HG02623 (cell line): ENCODE measurements at regions not wholly inside any gene's neighbourhood (a gene's known extent, or its start where the extent isn't known, plus 50 kb on each side); places are given as distances from the start of the nearest gene placed in this dataset.

Experiments used
- ATAC-seq: cut with Tn5 transposase; IDR thresholded peaks from one replicate; pipeline ENCODE4 v1.9.1; 2021; ENCODE audit warnings: moderate library complexity; ENCODE audit not compliant: unreplicated experiment

DNA sequence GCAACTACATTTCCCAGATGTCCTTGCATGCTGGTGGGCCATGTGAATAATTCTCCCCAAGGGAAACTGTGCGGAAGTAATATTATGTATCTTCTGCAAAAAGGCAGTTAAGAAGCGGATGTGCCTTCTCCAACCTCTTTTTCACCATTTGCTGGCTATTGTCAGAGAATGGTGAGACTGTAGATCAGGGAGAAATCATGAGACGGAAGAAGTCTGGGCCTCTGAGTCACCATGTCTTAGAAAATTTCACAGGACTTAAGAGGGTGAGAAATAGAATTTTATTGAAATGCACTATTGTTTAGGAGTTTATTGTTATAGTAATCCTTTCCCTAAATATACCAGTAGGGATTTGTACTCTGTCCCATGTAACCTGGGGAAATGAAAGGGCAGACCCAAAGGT lies 298.7 kb upstream of the ZC3H12C start:
- ATAC-seq = no peak

DNA sequence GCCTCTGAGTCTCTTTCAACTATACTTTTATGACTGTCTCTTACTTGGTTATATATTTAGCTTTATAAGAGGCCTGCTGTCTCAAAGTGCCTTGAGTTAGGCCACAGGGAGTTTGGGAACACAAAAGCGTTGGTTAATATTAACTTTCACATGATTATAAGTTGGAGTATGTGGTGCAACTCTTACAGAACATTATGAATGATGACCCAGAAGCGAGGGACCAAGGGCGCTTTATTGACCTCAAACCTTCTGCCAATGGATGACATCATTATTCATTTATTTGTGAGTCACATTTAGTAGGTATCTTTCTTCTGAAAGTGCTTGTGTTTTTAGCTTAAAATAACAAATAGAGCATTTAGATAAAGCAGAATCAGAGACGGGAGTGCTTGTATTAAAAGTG lies 298.0 kb upstream of the ZC3H12C start:
- ATAC-seq = no peak

DNA sequence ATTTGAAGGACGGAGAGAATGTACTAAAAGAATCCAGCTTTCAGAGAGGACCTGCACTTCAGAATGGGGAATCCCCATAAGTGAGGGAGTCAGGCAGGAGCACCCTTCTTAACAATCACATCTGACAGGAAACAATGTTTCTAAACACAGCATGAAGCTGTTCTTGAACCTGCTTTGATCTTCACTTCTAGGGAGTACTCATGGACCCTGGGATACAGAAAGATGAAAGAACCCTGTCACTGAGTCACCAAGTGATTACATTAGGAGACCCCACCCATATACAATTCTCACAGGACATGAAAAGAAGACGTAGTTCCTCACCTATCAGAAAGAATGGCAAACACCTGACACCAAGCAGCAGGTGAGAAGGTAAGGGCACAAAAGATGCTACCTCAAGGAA lies 296.9 kb upstream of the ZC3H12C start:
- no peak for ATAC-seq

DNA sequence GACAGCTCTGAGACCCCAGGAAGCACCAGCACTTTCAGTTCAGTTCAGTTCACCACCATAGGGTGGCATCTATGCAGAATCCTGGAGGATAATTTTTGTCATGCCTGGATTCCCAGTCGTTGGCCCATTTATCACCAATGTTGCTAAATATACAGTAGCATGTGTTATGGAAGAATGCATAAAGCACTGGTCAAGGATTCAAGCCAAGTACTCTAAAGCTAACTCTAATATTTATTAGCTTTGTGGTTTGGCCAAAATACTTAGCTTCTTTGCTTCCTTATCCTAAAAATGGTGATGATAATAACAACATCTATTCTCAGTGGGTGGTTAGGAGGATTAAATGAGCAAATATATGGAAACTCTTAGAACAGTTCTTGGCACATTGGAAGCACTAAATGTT lies 294.7 kb upstream of the ZC3H12C start:
- ATAC-seq = no peak

GRCh38 chr11:109799604-109800003 lies 293.6 kb upstream of the ZC3H12C start:
- no peak for ATAC-seq

DNA sequence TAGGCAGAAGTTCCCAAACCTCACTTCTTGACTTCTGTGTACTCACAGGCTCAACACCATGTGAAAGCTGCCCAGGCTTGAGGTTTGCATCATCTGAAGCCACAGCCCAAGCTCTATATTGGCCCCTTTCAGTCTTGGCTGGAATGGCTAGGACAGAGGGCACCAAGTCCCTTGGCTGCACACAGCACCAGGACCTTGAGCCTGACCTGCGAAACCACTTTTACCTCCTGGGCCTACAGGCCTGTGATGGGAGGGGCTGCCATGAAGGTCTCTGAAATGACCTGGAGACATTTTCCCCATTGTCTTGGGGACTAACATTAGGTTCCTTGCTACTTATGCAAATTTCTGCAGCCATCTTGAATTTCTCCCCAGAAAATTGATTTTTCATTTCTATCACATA lies 288.3 kb upstream of the ZC3H12C start:
- no peak for ATAC-seq

- no peak for ATAC-seq
These were observed 287.0 kb upstream of the ZC3H12C start for GRCh38 chr11:109806205-109806604.

- ATAC-seq = no peak
These were observed 284.6 kb upstream of the ZC3H12C start for GRCh38 chr11:109808569-109808968.

DNA sequence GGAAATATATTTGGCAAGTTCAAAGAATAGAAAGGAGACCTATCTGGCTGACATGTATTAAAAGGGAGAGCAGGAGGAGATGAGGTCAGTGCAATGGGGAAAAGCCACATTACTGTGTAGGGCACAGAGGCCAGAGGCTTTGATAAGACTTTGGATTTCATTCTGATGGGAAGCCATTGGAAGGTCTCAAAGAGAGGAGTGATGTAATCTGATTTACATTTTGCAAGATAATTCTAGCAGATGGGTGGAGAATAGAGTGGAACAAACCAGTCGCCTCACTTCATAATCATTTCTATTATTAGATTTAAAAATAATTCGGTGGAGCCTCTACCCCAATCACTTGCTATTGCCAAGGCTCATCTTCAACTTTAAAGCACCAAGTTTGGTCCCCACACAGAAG lies 278.4 kb upstream of the ZC3H12C start:
- no peak for ATAC-seq

GRCh38 chr11:109815500-109816150 lies 277.6 kb upstream of the ZC3H12C start:
- no peak for ATAC-seq

DNA sequence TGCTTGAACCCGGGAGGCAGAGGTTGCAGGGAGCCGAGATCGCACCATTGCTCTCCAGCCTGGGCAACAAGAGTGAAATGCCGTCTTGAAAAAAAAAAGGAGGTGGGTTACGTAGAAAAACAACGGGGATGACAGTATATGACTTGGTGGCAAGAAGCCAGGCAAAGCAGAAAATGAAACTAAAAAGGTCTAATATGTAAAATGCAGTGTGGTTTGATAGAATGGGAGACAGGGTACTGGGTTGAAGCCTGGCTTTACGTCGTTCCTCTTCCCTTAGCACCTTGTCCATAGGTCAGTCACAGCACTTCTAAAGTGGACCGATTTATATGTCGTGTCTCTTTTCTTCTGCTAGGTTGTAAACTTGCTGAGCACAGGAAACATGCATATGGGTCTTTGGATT lies 274.9 kb upstream of the ZC3H12C start:
- ATAC-seq = no peak

DNA sequence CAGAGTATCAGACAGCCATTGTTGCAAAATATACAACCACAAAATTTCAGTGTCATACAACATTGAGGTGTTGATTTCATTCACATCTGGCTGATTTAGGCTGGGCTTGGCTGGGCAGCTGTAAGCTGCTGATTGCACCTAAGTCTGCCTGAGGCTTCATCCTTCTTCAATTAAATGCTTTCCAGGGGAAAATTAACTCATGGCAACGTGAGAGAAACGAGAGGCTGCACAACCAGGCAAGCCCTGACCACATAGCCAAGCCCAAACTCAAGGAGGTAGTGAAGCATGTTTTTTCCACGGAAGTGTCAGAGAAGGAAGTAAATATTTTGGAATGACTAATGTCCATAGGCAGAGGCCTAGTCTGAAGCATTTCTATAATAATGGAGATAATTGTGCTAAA lies 273.8 kb upstream of the ZC3H12C start:
- no peak for ATAC-seq

- no peak for ATAC-seq
These were observed 271.7 kb upstream of the ZC3H12C start for GRCh38 chr11:109821511-109821910.

- no peak for ATAC-seq
These were observed 270.6 kb upstream of the ZC3H12C start for GRCh38 chr11:109822436-109823102.

- ATAC-seq = no peak
These were observed 264.8 kb upstream of the ZC3H12C start for GRCh38 chr11:109828387-109828786.

DNA sequence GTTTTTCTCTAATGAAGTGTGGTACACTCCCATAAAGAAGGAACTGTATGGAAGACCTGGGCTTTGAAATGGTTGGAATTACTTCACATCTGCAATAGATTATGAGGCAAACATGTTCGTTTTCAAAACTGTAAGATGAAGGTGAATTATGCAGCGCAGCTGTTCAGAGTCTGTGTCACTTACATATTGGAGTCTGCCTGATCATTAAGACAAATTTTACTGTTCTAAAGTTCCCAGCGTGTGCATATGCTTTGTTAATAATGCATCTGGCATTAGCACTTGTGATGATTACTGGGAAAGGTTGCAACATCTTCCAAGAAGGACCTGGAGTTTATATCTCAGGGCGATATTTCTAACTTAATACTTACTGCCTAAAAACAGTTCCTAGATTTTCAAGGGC lies 255.2 kb upstream of the ZC3H12C start:
- ATAC-seq = no peak

- no peak for ATAC-seq
These were observed 247.8 kb upstream of the ZC3H12C start for GRCh38 chr11:109845437-109845836.

- no peak for ATAC-seq
These were observed 245.6 kb upstream of the ZC3H12C start for GRCh38 chr11:109847621-109848020.

GRCh38 chr11:109849051-109849450 lies 244.1 kb upstream of the ZC3H12C start:
- no peak for ATAC-seq

- no peak for ATAC-seq
These were observed 243.2 kb upstream of the ZC3H12C start for GRCh38 chr11:109849946-109850345.

GRCh38 chr11:109851780-109852390 lies 241.3 kb upstream of the ZC3H12C start:
- ATAC-seq = no peak

DNA sequence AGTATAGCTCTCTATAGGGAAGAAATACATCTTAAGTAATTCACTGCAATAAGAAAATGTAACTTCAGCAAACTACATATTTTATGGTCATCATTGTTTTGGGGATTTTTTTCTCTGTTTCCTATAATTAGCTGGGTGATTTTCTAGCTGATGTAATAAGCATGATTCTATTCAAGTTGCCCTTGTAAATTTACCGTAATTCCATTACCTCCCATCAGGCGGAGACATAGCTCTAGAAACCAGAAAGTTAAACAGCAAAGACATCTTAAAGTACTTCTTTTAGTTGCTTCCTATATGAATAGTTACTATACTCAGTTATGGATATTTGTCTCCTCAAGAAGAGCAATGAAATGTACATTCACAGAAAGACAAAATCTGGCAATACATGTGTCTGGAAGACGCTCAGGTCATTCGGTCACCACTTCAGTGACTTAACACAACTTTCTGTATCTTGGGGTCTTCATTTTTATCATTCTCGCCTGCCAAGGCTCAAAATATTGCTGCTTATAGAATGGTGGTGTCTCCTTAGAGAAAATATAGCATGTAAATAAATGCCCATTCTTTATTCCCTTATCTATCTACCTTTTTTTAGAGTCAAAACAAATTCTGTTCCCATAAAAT lies 239.9 kb upstream of the ZC3H12C start:
- peak; percentile 82 for ATAC-seq
